Retinal pigment epithelial cell (primary cell): ENCODE measurements at regions not wholly inside any gene's neighbourhood (a gene's known extent, or its start where the extent isn't known, plus 50 kb on each side); places are given as distances from the start of the nearest gene placed in this dataset.
"Not testable (repeated sequence)": the region's sequence is repeated elsewhere in the genome, so short reads cannot be mapped to it uniquely, and the experiment has no call there.

Experiments
- DNase-seq: peaks from one replicate; pipeline ENCODE4 v3.0.0-alpha.2; 2010; ENCODE audit warnings: low read depth
- H3K4me3 ChIP-seq: 2 replicates; pipeline ENCODE4 v1.5.1; 2011; ENCODE audit warnings: mild to moderate bottlenecking, low read length, control low read depth, moderate library complexity
- CTCF ChIP-seq: conservative IDR thresholded peaks from 2 replicates; pipeline ENCODE4 v1.5.1; 2011; ENCODE audit warnings: low read depth, low read length, control low read depth, inconsistent platforms

GRCh38 chr6:74510878-74511277 lies 695.0 kb downstream of the COL12A1 start:
- DNase-seq, result no peak
- TF ChIP-seq CTCF, result no peak

GRCh38 chr6:74507649-74508048 lies 698.2 kb downstream of the COL12A1 start:
- DNase-seq, result no peak
- no peak for TF ChIP-seq CTCF
- no peak overlapping the region for H3K4me3 ChIP-seq

More at GRCh38 chr6:74510878-74511277, 695.0 kb downstream of the COL12A1 start:
- H3K4me3 ChIP-seq, result no peak overlapping the region

GRCh38 chr6:74505391-74505790 lies 700.5 kb downstream of the COL12A1 start:
- no peak for DNase-seq
- TF ChIP-seq CTCF, result no peak

GRCh38 chr6:74504941-74505340 lies 700.9 kb downstream of the COL12A1 start:
- TF ChIP-seq CTCF, result no peak
- DNase-seq, result no peak
- H3K4me3 ChIP-seq, result no peak overlapping the region

More at GRCh38 chr6:74505391-74505790, 700.5 kb downstream of the COL12A1 start:
- H3K4me3 ChIP-seq, result no peak overlapping the region

GRCh38 chr6:74492587-74492986 lies 713.3 kb downstream of the COL12A1 start:
- no peak for DNase-seq
- H3K4me3 ChIP-seq, result no peak overlapping the region
- no peak for TF ChIP-seq CTCF

GRCh38 chr6:74491844-74492374 lies 713.9 kb downstream of the COL12A1 start:
- TF ChIP-seq CTCF, result no peak
- no peak for DNase-seq
- no peak overlapping the region for H3K4me3 ChIP-seq

GRCh38 chr6:74488726-74489125 lies 717.1 kb downstream of the COL12A1 start:
- H3K4me3 ChIP-seq, DNase-seq: not testable (repeated sequence)

GRCh38 chr6:74482180-74482579 lies 723.7 kb downstream of the COL12A1 start:
- no peak for TF ChIP-seq CTCF
- no peak for DNase-seq
- H3K4me3 ChIP-seq, result no peak overlapping the region
